Stimulated activated CD8-positive, alpha-beta memory T cell treated with anti-CD3 and anti-CD28 coated beads, Interleukin-15, amount 100 ng/mL, for 24 hours (primary cell): ENCODE measurements at regions not wholly inside any gene's neighbourhood (a gene's known extent, or its start where the extent isn't known, plus 50 kb on each side); places are given as distances from the start of the nearest gene placed in this dataset.
A peak's percentile ranks its signal among the peaks of the same experiment; 100 is the strongest.
"Not testable (repeated sequence)": the region's sequence is repeated elsewhere in the genome, so short reads cannot be mapped to it uniquely, and the experiment has no call there.

Experiments
- DNase-seq: peaks from one replicate; pipeline ENCODE4 v3.0.0-alpha.2; 2020; ENCODE audit warnings: low read depth

DNA sequence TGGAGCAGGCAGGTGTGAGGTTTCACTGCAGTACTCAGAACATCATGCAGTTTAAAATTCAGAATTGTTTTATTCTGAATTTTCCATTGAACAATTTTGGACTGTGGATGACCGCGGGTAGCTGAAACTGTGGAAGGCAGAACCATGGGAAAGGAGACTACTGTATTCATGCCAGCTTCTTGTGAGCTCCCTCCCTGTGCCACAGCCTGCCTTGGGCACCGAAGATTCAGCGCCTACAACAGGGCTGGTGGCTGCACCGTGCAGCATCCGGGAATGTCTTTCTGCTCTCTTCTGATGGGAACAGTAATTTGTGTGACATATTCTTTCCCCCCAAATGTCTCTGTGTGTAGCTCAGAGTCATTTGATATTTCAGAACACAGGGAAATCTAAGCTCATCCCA lies 118.5 kb upstream of the NKX1-1 start:
- no peak for DNase-seq

DNA sequence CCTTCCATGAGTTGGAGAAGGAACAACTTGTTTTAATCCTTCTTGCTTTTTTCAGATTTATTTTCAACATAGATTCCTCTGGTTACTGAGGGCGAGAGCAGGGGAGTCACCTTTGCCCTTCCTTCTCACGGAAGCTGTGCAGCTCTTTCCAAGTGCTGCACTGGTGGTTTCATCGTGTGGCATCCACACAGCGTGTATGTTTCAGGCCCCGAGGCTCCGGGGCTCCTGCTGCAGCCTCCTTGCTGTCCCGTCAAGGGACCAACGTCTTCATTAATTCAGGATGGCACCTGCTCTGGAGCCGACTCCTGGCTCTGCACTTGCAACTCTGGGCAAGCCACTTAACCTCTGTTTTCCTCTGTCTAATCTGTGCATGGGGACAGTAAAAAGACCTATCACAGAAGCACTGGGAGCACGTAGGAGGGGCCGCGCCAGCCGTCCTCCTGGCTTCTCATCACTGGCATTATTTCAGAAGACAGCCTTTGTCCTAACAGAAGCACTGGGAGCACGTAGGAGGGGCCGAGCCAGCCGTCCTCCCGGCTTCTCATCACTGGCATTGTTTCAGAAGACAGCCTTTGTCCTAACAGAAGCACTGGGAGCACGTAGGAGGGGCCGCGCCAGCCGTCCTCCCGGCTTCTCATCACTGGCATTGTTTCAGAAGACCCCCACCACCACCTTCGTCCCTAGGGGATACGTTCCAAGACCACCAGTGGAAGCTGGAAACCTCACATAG lies 117.8 kb upstream of the NKX1-1 start:
- DNase-seq = no peak

DNA sequence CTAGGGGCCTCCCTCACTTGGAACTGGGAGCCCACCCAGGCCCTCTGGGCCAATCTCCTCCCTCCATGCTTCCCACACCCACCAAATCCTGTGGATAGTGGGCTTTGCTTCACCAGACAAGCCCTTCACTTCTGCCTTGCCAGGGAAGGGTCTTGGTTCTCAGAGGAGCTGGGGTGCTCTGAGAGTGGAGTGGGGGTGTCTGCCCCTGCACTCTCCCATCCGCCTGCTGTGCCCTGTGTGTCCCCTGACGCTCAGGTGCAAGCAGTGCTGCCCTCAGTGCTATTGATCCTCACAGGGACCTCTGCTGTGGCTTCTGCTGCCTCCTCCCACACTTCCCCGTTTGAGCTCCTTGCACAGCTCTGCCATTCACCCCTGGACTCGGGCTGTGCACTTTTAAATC lies 117.3 kb upstream of the NKX1-1 start:
- DNase-seq = no peak

DNA sequence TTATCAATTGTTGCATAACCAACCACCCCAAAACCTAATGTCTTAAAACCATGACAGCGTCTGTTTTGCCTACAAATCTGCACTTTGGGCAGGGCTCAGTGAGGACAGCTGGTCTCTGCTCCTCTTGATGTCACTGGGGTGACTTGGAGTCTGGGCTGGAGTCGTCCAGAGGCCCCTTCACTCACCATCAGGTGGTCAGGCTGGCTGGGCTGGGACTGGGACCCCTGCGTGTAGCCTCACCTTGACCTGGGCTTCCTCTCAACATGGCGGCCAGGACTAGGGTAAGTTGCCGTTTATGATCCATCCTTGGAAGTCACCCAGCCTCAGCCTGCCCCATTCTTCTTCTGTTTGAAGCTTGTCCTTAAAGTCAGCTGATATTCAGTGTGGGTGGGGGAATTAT lies 116.8 kb upstream of the NKX1-1 start:
- DNase-seq = no peak

DNA sequence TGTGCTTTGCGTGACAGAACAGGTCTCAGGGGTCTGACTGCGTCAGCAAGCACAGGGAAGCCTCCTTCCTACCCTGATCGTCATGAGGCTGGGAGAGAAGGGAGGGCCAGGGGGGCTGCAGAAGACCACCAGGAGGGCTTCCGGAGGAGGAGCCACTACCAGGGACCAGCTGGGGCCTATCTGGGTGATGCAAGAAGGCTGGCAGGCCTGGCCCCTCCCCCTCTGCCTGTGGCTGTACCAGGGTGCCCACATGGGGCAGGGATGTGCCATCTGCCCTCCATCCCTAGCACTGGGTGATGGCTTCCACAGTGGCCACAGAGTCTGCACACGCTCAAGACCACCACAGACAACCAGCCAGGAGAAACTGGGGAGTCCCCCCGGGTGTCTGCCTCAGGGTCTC lies 116.4 kb upstream of the NKX1-1 start:
- DNase-seq = no peak

DNA sequence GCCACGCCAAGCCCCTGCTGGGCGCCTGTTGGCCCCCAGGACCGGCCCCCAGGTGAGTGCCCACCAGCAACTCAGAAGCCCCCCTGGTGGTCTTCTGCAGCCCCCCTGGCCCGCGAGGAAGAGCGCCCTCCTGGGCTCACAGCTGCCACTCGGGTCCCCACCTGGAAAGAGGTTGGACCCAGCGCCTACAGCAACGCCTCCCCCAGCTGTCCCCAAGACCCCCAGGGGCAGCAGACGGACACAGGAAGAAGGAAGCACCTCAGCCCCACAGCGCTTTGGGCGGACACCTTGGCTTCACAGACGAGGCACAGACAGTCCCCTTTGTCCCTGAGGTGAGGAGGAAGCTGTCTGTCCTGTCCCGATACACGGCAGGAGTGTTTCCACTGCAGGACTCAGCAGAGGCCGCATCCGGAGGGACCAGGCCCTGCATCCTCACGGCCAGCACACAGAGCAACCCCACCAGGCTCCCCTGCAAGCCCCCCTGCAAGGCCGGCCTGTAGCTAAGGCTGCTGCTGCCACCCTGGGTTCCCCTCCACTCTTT lies 115.6 kb upstream of the NKX1-1 start:
- no peak for DNase-seq

DNA sequence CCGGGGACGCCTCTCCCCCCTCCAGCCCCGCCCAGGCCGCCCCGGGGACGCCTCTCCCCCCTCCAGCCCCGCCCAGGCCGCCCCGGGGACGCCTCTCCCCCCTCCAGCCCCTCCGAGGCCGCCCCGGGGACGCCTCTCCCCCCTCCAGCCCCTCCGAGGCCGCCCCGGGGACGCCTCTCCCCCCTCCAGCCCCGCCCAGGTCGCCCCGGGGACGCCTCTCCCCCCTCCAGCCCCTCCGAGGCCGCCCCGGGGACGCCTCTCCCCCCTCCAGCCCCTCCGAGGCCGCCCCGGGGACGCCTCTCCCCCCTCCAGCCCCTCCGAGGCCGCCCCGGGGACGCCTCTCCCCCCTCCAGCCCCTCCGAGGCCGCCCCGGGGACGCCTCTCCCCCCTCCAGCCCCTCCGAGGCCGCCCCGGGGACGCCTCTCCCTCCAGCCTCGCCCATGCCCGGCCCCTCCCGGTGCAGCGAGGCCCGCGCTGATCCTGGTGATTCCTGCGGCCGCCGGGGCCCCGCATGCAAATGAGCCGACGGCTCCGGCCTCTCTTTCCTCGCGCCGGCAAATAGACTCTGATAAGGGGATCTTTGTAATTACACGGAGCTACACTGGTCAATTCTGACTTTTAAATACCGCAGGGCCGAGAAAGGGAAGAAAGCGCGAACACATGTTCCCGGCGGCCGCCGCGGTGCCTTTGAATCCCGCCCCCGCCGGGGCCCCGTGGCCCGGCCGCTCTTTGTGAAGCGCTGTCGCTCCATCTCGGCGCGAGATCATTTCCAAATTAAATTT lies 114.7 kb upstream of the NKX1-1 start:
- DNase-seq = not testable (repeated sequence)

DNA sequence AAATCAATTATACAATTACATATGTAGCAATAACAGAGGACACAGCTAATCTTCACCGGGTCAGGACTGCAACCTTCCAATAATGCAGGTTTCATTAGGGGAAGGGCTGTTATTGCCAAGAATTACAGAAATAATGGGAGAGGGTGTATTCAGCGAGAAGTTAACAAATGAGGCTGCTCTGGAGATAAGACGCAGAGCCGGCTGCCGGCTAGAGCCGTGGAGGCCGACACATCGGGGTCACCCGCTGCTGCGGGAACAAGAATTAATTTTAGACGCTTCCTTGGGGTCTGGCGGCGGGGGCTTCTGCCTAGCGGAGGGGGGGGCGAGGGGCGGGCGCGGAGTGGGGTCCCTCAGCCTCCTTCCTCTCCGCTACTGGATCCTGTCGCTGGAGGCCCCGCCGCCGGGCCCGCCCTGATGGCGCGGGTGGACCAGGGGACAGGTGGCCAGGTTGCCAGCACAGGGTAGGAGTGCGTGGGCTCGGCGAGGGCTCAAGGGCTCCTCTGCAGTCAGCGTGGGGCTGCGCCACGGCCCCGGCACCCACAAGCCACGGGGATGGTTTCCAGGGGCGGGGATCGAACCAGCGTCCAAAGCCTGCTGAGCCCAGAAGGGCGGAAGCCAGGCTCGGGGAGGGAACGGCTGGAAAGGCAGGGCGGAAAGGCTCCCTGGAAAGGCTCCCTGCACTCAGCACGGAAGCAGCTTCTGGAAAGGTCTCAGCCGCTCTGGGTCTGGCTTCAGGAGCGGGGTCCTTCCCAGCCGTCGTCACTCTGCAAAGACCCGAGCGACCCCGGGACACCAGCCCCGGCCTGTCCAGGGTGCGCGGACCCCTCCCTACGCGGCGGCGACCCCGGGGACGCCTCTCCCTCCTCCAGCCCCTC lies 113.8 kb upstream of the NKX1-1 start:
- no peak for DNase-seq

DNA sequence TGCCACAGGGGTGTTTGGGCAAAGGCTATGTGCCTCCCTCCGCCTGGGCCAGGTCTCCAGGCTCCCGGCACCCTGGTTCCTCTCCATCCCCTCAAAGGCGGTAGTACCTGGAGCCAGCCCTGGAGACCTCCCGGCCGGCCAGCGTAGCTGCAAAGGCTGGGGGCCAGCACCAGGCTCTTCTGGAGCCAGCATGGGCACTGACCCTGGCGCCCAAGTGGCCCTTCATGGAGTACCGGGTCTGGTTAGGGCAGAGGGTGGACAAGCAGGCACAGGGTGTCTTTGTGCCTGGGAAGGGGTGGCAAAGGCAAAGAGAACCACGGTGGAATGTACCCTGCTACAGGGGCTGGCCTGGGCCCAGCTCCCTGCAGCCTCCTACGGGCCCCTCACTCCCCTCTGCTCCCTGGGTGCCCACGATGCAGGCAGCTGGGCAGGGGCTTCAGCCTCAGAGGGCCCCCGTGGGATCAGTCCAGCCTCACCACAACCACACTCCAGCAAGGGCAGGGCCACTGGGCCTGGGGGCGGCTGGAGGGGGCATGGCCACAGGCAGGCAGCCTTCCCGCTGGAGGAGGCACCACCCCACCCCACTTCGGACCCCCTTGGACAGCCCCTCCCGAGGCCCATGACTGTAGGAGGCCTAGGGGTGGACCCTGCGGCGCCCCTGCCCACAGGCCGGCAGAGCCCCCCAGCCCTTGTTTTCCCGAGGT lies 112.9 kb upstream of the NKX1-1 start:
- no peak for DNase-seq

DNA sequence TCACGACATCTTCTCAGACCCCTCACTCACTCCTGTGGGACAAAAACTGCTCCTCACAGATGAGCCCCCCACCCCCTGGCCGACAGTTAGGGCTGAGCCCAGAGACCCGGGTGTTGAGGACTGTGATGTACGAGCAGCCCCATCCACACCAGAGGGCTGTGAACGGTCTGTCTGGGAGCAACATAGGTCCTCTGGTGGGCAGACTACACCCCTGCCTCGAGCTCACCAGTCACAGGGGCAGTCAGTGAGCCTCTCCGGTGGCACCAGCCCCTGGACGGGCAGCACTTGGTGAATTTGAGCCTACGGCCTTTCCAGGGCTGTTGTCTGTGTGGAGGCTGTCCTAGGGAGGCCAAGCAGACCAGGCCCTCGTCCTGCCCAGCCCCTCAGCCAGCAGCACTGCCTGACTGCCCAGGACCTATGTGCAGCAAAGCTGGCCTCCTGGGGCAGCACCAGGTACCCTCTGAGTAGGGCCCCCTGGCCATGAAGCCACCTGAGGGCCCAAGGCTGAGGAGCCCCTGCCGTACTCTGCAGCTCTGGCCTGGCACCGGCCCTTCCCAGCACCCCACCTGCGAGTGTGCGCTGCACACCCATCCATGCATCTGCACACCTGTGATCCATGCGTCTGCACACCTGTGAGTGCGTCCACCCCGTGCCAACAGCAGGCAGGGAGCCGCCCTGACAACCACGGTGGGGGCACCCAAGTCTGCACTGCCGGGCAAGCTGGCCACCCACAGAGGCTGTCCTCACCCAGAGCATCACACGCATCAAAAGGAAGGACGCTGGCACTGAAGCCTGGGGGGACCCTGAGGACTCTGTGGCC lies 111.6 kb upstream of the NKX1-1 start:
- DNase-seq = no peak

DNA sequence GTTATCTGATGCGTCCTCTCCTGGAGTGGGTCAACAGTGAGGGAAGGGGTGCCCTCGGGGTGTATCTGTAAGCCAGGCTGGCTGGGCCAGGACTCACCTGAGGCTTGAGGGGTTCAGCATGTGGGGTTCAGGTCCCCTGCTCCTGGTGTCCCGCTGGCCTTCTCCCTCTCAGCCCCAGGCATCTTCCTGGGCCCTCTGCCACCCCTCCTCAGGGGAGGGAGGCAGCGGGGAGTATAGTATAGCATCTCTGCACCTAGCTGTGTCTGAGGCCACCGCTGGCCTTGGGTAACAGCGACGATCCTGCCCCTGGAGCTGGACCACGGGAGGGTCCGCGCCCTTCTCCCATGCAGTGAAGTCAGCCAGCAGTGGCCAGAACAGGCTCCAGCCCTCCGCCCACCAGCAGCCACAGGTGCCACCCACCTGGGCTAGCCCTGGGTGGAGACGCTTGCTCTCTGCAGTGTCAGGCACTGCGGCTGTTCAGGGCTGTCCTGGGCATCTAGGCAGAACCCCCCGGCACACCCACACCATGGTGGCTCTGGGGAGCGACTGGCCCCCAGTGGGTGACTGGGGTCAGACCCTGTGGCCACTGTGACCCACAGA lies 110.7 kb upstream of the NKX1-1 start:
- DNase-seq = no peak

DNA sequence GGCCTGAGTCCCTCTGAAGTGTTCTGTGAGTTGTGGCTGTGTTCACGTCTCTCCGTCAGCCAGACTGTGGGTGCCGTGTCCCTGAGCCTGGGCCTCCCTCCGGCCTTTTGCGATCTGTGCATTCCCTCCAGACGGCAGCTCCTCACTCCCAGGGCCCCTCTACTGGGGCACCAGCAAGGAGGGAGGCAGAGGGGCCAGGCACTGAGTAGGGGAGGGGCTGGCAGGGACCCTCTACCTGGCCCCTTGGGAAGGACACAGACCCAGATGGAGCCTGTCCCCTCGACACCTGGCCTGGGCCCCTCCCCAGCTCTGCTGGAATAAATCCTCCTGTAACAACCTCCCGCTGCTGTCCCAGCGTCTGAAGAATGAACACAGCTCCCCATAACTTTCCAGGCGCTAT lies 110.0 kb upstream of the NKX1-1 start:
- no peak for DNase-seq

DNA sequence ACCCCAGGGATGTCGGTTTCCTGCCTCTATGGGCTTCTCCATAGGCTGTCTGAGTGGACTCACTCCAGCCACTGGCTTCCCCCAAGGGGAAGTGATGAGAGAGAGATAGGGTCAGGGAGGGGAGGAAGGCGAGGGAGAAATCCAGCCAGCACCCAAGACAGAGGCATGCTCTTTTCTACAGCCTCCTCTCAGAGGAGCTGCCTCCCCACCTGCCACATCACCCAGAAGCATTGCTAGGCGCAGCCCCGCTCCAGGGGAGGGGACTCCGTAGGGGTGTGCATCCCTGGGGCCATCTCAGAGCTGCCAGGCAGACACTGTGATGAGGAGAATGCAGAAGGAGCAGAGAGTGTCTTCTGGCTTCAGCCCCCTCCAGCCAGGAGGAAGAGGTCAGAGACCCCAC lies 109.5 kb upstream of the NKX1-1 start:
- DNase-seq = no peak

DNA sequence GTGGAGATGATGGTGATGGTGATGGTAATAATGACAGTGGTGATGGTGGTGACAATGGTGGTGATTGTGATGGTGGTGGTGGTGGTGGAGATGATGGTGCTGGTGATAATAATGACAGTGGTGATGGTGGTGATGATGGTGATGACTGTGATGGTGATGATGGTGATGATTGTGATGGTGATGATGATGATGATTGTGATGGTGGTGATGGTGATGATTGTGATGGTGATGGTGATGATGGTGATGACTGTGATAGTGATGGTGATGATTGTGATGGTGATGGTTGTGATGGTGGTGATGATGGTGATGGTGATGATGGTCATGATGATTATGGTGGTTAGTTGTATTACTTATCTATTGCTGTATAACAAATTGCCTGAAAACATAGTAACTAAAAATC lies 108.9 kb upstream of the NKX1-1 start:
- DNase-seq = no peak

DNA sequence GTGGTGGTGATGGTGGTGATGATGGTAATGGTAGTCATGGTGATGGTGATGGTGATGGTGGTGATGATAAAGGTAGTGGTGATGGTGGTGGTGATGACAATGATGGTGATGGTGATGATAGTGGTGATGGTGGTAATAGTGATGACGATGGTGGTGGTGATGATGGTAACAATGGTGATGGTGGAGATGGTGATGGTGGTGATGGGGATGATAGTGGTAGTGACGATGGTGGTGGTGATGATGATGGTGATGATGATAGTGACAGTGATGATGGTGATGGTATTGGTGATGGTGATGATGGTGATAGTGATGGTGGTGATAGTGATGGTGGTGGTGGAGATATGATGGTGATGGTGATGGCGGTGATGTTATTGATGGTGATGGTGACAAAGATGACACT lies 108.4 kb upstream of the NKX1-1 start:
- no peak for DNase-seq

DNA sequence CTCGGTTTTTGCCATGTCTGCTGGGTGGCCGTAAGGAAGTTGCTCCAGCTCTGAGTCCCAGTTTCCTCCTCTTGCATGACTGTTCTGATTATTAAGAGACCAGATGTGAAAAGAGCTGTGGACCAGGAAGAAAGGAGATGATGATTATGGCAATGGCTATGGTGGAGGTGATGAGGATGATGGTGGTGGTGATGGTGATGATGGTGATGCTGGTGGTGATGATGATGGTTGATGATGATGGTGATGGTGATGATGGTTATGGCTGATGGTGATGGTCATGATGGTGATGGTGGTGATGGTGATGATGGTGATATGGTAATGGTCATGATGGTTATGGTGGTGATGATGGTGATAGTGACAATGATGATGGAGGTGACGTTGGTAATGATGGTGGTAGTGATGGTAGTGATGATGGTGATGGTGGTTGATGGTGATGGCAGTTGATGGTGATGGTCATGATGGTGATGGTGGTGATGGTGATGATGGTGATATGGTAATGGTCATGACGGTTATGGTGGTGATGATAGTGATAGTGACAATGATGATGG lies 107.8 kb upstream of the NKX1-1 start:
- DNase-seq = no peak

DNA sequence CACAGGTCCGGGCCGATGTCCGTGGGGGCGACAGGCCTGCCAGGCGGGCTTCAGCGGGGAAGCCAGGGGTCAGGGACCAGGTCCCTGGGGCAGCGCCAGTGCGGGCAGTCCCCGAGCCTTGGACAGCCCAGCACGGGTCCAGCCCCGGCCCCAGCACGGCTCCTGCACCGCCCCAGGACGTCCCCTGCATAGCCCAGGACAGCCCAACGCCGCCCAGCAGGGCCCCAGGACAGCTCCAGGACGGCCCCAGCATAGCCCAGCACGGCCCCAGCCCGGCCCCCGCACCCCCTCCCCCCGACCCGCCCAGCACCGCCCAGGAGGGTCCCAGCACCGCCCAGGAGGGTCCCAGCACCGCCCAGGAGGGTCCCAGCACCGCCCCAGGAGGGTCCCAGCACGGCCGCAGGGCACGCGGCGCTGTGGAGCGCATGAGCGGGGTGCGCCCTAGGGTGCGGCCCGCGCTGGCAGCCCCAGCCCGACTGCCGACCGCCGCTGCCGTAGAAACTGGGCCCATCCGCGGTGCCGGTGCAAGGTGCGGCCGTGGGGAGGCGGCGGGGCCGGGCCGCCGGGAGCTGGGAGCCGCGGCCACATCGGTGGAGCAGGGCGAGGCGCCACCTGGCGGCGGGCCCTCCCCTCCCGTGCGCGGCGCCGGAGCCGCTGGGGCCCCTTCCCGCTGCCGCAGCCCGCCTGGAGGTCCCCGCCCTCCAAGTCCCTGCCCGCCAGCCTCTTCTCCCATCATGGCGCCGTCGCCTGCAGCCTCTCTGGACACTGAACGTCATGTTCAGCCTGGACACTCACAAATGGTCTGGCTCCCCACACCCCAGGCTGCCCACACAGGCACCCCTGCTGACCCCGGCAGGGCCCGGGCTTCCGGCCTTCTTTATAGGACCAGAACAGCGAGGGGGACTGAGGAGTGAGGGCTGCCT lies 106.8 kb upstream of the NKX1-1 start:
- peak; percentile 53 for DNase-seq

DNA sequence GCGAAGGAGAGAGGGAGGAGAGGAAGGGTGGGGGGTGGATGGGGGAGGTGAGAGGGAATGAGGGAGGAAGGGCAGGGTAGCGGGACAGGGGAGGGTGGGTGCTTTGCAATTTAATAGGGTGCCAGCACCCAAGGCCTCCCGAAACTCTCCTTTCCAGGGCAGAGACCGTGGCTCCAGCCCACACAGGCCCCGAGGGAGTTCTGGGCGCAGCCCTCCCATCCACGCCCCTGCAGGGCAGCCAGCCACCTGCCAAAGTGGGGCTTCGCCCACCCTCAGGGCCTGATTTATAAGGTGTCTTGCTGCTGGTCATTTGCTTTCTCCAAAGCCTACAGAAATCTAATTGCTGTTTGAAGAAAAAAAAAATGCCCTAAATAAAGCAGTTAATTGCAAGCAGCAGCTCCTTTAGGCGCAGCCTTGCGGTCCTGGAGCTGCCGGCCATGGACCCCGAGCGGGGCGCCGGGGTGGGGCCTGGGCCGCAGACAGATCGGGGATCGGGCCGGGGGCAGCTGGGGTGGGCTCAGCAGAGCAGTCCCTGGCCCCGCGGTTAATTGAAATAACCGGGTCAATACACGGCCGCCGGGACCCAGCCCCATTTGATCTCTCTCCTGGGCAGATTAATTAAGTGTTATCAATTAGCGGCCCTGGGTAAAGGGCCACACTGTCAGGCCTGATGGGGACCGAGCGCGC lies 106.0 kb upstream of the NKX1-1 start:
- DNase-seq = no peak
